Right cardiac atrium (tissue), 5 donors: ENCODE measurements at regions not wholly inside any gene's neighbourhood (a gene's known extent, or its start where the extent isn't known, plus 50 kb on each side); places are given as distances from the start of the nearest gene placed in this dataset.
"Not testable (repeated sequence)": the region's sequence is repeated elsewhere in the genome, so short reads cannot be mapped to it uniquely, and the experiment has no call there.

ENCODE experiments used
- ATAC-seq, 2 donors: fragments of 200-7000 bp; cut with Tn5 transposase; one replicate each; pipeline versions ENCODE4 v1.8.0 to v1.9.1; 2020; ENCODE audit warnings: moderate library complexity in 2 of 2, mild to moderate bottlenecking in 1 of 2
- DNase-seq, 3 donors: peaks; one replicate each; pipeline ENCODE4 v3.0.0-alpha.2; 2020
- H3K27ac ChIP-seq: one replicate; pipeline ENCODE4 v1.5.1; 2013; ENCODE audit warnings: mild to moderate bottlenecking, low read length, control low read depth, moderate library complexity
- H3K27me3 ChIP-seq: one replicate; pipeline ENCODE4 v1.6.1; 2013; ENCODE audit not compliant: control insufficient read depth, insufficient read depth
- H3K4me1 ChIP-seq: one replicate; pipeline ENCODE4 v1.6.1; 2013; ENCODE audit warnings: low read length; ENCODE audit not compliant: control insufficient read depth, insufficient read depth
- H3K4me3 ChIP-seq: one replicate; pipeline ENCODE4 v1.5.1; 2013; ENCODE audit warnings: low read length, control low read depth
- H3K9me3 ChIP-seq: one replicate; pipeline ENCODE4 v1.6.1; 2013; ENCODE audit warnings: low read length; ENCODE audit not compliant: control insufficient read depth
- WGBS: extraction: QIAGEN DNeasy Blood & Tissue Kit; methylation state at CpG from one replicate; pipeline ENCODE4 v1.1.7; 2013; 5-methylcytosine and 5-hydroxymethylcytosine counted together
- intact Hi-C, 4 donors: fragments of 100-400 bp; cut with DNase I; formaldehyde crosslinking; loops; one replicate each; pipeline versions ENCODE4 v1.11.0 to v1.14.0; 2022 to 2023
- donor health status: healthy with polysubstance abuse.
- donor health status: DM: no; HTN: yes; CAD: no.
- donor health status: DM: no; HTN: no; CAD: no.
- donor health status: DM: no; HTN: yes; CAD: no; lungs with severe emphysema.
- donor health status: DM: yes; HTN: yes; CAD: no.

DNA sequence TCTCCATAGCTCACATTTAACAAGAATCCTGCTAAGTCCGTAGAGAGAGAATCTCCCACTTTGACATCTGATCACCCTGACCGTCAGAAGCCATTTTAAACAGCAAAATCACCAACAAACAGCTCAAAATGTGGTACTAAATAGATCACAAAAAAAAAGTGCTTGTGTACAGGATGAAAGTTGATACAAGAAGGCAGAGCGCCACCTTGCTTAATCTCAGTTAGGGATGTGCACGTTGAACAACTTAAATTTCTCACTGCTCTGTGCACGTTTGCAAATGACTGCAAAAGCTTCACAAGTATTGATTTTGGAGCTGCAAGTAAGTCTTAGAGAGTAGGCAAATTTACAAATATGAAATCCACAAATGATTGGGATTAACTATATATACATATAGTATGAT is 63.1 kb upstream of the NREP start:
- no peak for ATAC-seq
- no peaks in the 10 kb centered on the region for H3K27me3 ChIP-seq
- intact Hi-C loops, result no loop called here
- no peaks in the 10 kb centered on the region for H3K9me3 ChIP-seq
- no peak overlapping the region for H3K4me3 ChIP-seq
- no peak overlapping the region for H3K27ac ChIP-seq
- 74% methylated on average over 5 of the region's 5 CpGs for WGBS
- no peak for DNase-seq
- H3K4me1 ChIP-seq, result no peaks in the 10 kb centered on the region

DNA sequence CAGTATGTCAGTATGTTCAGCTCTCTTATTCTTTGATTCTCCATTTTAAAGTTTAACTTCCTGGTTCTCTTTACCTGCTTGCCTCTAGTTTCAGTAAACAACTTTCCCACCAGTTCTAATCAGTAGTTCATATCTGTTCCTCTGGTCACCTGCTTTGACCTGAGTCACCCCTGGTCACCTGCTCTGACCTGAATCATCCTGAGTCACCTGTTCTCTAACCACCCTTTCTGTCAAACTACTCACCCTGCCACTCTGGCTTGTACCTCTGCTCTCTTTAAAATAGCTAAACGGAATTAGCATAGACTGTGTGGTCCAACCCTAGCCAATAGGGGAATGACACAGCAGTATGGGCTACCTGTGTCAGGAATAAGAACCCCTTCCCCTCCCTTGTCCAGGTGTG is 62.0 kb upstream of the NREP start:
- 97% methylated on average over 1 of the region's 1 CpG for WGBS
- H3K4me1 ChIP-seq, DNase-seq, intact Hi-C loops, H3K4me3 ChIP-seq, H3K9me3 ChIP-seq, H3K27ac ChIP-seq, H3K27me3 ChIP-seq, ATAC-seq: not testable (repeated sequence)

DNA sequence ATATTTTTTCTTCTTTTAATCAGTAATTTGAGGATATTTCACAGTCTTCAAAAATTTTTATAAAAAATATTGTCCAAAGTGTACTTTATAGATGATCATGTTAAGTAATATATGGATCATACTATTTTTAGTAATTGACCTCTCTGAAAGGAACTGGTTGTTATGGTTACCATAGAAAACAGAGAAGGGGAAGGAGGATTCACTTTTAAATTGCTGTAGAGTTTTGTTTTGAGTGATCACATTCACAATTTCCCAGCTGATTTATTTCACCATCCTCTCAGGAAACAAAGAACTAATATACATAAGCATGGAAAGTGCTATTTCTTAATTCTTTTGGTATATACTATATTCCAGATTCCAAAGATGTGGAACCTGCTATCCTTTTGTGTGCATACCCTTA is 56.5 kb upstream of the NREP start:
- Histone ChIP-seq H3K4me1 (no peaks in the 10 kb centered on the region), H3K27ac (no peak overlapping the region), H3K9me3 (no peaks in the 10 kb centered on the region), H3K4me3 (no peak overlapping the region), H3K27me3 (no peaks in the 10 kb centered on the region)
- no peak for DNase-seq
- intact Hi-C loops, result no loop called here
- ATAC-seq, result no peak

DNA sequence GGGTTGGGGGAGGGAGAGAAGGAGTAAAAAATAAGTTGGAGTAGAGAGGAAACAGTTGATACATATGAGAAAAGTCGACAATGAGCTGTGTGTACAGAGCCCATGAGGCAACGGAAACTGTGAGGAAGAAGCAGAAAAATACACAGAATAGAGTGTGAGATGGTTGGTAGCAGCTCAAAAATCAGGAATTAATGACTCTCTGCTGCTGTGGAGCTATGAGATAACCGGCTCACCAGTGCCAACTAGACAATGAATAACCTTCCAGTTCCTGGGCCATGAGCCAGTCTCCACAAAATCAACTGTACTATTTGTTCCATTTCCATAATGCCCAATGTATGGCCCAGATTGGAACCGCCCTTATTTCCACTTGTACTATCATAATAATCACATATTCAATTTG is 53.1 kb upstream of the NREP start:
- Histone ChIP-seq H3K27me3 (no peaks in the 10 kb centered on the region), H3K4me1 (no peaks in the 10 kb centered on the region), H3K4me3 (no peak overlapping the region), H3K9me3 (no peaks in the 10 kb centered on the region), H3K27ac (no peak overlapping the region)
- DNase-seq (no peak), ATAC-seq (peak in 1 of 2 donors; percentile 66)
- WGBS, result 72% methylated on average over 4 of the region's 4 CpGs
- intact Hi-C loops, result no loop called here
